ENCODE measurements at regions not wholly inside any gene's neighbourhood (a gene's known extent, or its start where the extent isn't known, plus 50 kb on each side); places are given as distances from the start of the nearest gene placed in this dataset.
"Not testable (repeated sequence)": the region's sequence is repeated elsewhere in the genome, so short reads cannot be mapped to it uniquely, and the experiment has no call there.

DNA sequence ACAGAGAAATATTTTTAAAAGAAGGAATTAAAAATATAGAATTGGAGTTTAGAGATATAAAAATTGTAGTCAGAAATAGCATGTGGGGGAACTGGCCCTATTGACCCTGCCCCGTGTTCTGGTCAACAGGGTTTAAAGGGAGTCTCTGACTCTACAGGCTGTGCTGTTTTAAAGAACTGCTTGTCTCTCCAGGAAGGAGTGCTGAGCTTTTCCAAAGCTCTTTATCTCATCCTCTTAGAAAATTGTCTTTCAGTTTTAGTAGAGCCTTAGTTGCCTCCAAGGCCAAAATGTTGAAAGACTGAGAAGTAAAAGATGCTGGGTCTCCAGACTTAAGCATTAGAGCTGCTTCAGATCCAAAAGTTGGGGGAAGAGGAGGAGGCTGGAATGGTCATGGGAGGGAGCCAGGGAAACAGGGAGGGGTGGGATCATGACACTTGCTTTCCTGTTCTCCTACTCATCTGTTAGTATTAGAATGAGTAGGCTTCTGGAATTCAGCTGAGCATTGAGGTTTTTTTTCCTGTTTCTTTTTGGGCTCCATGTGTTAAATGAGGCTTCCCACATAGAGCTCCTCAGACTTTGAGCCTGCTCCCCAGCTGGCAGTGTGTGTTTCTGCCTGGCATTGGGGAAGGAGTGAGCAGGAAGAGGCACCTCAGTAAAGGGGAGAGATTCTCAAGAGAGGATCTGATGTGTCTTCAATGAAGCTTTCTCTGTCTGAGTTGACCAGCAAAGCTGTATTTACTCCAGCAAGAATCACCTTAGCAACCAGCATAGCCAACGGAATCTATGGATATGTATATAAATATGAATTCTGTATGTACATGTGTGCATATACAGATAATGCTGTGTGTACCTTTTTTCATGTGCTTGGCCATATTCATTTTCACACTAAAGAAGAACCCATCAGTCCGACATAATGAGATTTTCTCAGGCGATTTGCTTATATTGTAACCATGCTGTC, 186.8 kb upstream of the FBXO11 start:
- Histone ChIP-seq H3K4me3 (ENCODE audit: insufficient read depth, low read depth, low read length, poor library complexity, severe bottlenecking) (no peak overlapping the region), H3K36me3 (ENCODE audit: control insufficient read depth, insufficient read depth, low read length) (no peaks in the 10 kb centered on the region), H3K9me3 (ENCODE audit: control insufficient read depth, low read length) (no peaks in the 10 kb centered on the region), H3K4me1 (ENCODE audit: control insufficient read depth, insufficient read depth, low read length, poor library complexity, severe bottlenecking) (no peaks in the 10 kb centered on the region), H3K27ac (ENCODE audit: insufficient read depth, low read length, poor library complexity, severe bottlenecking) (no peak overlapping the region), H3K27me3 (replicated peaks; ENCODE audit: control insufficient read depth, insufficient read depth, low read length, poor library complexity, severe bottlenecking) (no peaks in the 10 kb centered on the region)
- DNase-seq = no peak

DNA sequence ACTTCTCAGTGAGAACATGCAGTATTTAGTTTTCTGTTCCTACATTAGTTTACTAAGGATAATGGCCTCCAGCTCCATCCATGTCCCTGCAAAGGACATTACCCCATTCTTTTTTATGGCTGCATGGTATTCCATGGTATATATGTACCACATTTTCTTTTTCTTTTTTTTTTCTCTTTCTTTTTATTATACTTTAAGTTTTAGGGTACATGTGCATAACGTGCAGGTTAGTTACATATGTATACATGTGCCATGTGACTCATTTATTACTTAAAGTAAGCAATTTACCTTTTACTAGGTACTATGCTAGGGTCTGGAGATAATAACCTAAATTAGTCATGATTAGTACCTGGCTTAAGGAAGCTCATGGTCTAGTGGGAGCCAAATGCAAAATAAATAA, 190.5 kb upstream of the FBXO11 start:
- not testable (repeated sequence) for H3K4me3 ChIP-seq (ENCODE audit: insufficient read depth, low read depth, low read length, poor library complexity, severe bottlenecking); H3K27ac ChIP-seq (ENCODE audit: insufficient read depth, low read length, poor library complexity, severe bottlenecking); DNase-seq; H3K4me1 ChIP-seq (ENCODE audit: control insufficient read depth, insufficient read depth, low read length, poor library complexity, severe bottlenecking); H3K27me3 ChIP-seq (replicated peaks; ENCODE audit: control insufficient read depth, insufficient read depth, low read length, poor library complexity, severe bottlenecking); H3K36me3 ChIP-seq (ENCODE audit: control insufficient read depth, insufficient read depth, low read length); H3K9me3 ChIP-seq (ENCODE audit: control insufficient read depth, low read length)

- no peak overlapping the region for H3K27ac ChIP-seq (ENCODE audit: insufficient read depth, low read length, poor library complexity, severe bottlenecking)
- H3K4me1 ChIP-seq (ENCODE audit: control insufficient read depth, insufficient read depth, low read length, poor library complexity, severe bottlenecking) = no peaks in the 10 kb centered on the region
- no peaks in the 10 kb centered on the region for H3K36me3 ChIP-seq (ENCODE audit: control insufficient read depth, insufficient read depth, low read length)
- no peak overlapping the region for H3K4me3 ChIP-seq (ENCODE audit: insufficient read depth, low read depth, low read length, poor library complexity, severe bottlenecking)
- no peak for DNase-seq
- no peaks in the 10 kb centered on the region for H3K27me3 ChIP-seq (replicated peaks; ENCODE audit: control insufficient read depth, insufficient read depth, low read length, poor library complexity, severe bottlenecking)
- no peaks in the 10 kb centered on the region for H3K9me3 ChIP-seq (ENCODE audit: control insufficient read depth, low read length)
These were observed 192.2 kb upstream of the FBXO11 start for GRCh38 chr2:48098539-48098938.

GRCh38 chr2:48104418-48104817, 198.1 kb upstream of the FBXO11 start:
- no peaks in the 10 kb centered on the region for H3K27me3 ChIP-seq (replicated peaks; ENCODE audit: control insufficient read depth, insufficient read depth, low read length, poor library complexity, severe bottlenecking)
- no peak for DNase-seq
- no peaks in the 10 kb centered on the region for H3K9me3 ChIP-seq (ENCODE audit: control insufficient read depth, low read length)
- H3K4me1 ChIP-seq (ENCODE audit: control insufficient read depth, insufficient read depth, low read length, poor library complexity, severe bottlenecking) = peaks cover 5% of the 10 kb centered on the region
- no peak overlapping the region for H3K27ac ChIP-seq (ENCODE audit: insufficient read depth, low read length, poor library complexity, severe bottlenecking)
- no peaks in the 10 kb centered on the region for H3K36me3 ChIP-seq (ENCODE audit: control insufficient read depth, insufficient read depth, low read length)
- no peak overlapping the region for H3K4me3 ChIP-seq (ENCODE audit: insufficient read depth, low read depth, low read length, poor library complexity, severe bottlenecking)

- no peak overlapping the region for H3K27ac ChIP-seq (ENCODE audit: insufficient read depth, low read length, poor library complexity, severe bottlenecking)
- DNase-seq = no peak
- peaks cover 5% of the 10 kb centered on the region for H3K4me1 ChIP-seq (ENCODE audit: control insufficient read depth, insufficient read depth, low read length, poor library complexity, severe bottlenecking)
- no peaks in the 10 kb centered on the region for H3K9me3 ChIP-seq (ENCODE audit: control insufficient read depth, low read length)
- H3K4me3 ChIP-seq (ENCODE audit: insufficient read depth, low read depth, low read length, poor library complexity, severe bottlenecking) = no peak overlapping the region
- H3K36me3 ChIP-seq (ENCODE audit: control insufficient read depth, insufficient read depth, low read length) = no peaks in the 10 kb centered on the region
- H3K27me3 ChIP-seq (replicated peaks; ENCODE audit: control insufficient read depth, insufficient read depth, low read length, poor library complexity, severe bottlenecking) = no peaks in the 10 kb centered on the region
These were observed 199.6 kb upstream of the FBXO11 start for GRCh38 chr2:48105848-48106247.

DNA sequence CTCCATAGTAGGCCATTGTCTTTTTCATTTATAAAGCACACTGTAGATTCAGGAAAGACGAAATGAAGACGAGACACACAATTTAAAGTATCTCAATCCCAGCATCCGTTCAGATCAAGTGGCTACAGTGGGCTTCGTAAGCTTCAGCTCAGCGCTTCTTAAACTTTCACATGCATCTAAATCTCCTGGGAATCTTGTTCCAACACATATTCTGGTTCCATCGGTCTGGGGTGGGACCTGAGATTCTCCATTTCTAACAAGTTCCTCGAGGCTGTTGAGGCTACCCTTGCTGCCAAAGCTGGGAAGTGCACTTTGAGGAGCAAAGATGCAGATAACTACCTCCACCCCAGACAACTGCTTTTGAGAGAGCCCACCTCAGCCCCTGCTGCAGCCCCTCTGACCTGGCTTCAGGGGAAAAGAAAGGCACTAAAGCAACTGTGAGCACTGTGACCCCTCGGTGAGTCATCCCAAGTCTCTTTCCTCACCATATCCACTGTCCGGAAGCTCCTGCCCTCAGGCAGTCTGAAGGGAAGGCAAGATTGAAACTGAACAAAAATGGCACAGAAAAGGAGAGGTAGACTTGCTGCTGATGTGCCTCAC, 201.1 kb upstream of the FBXO11 start:
- H3K4me3 ChIP-seq (ENCODE audit: insufficient read depth, low read depth, low read length, poor library complexity, severe bottlenecking) = no peak overlapping the region
- H3K4me1 ChIP-seq (ENCODE audit: control insufficient read depth, insufficient read depth, low read length, poor library complexity, severe bottlenecking) = peaks cover 5% of the 10 kb centered on the region
- no peak for DNase-seq

DNA sequence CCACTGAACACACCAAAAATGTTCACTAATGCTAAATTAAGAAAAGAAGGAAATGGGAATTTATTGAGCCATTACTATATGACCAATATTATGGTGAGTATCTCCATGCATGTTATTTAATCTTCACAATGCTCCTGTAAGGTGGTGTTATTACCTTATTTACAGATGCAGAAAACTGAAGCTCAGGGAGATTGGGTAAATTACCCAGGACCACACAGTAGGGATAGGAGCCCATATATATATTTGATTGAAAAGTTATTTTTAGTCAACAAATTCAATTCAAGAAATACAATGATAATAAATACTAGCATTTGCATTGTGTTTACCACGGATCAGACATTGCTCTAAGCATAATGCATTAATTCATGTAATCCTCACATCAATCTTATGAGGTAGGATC, 202.2 kb upstream of the FBXO11 start:
- no peak overlapping the region for H3K27ac ChIP-seq (ENCODE audit: insufficient read depth, low read length, poor library complexity, severe bottlenecking)
- H3K36me3 ChIP-seq (ENCODE audit: control insufficient read depth, insufficient read depth, low read length) = no peaks in the 10 kb centered on the region
- DNase-seq = no peak
- H3K9me3 ChIP-seq (ENCODE audit: control insufficient read depth, low read length) = no peaks in the 10 kb centered on the region
- H3K27me3 ChIP-seq (replicated peaks; ENCODE audit: control insufficient read depth, insufficient read depth, low read length, poor library complexity, severe bottlenecking) = no peaks in the 10 kb centered on the region
- H3K4me1 ChIP-seq (ENCODE audit: control insufficient read depth, insufficient read depth, low read length, poor library complexity, severe bottlenecking) = peaks cover 5% of the 10 kb centered on the region
- H3K4me3 ChIP-seq (ENCODE audit: insufficient read depth, low read depth, low read length, poor library complexity, severe bottlenecking) = no peak overlapping the region

More for the DNA sequence above, 201.1 kb upstream of the FBXO11 start:
- Histone ChIP-seq H3K36me3 (ENCODE audit: control insufficient read depth, insufficient read depth, low read length) (no peaks in the 10 kb centered on the region), H3K27ac (ENCODE audit: insufficient read depth, low read length, poor library complexity, severe bottlenecking) (no peak overlapping the region), H3K27me3 (replicated peaks; ENCODE audit: control insufficient read depth, insufficient read depth, low read length, poor library complexity, severe bottlenecking) (no peaks in the 10 kb centered on the region), H3K9me3 (ENCODE audit: control insufficient read depth, low read length) (no peaks in the 10 kb centered on the region)

DNA sequence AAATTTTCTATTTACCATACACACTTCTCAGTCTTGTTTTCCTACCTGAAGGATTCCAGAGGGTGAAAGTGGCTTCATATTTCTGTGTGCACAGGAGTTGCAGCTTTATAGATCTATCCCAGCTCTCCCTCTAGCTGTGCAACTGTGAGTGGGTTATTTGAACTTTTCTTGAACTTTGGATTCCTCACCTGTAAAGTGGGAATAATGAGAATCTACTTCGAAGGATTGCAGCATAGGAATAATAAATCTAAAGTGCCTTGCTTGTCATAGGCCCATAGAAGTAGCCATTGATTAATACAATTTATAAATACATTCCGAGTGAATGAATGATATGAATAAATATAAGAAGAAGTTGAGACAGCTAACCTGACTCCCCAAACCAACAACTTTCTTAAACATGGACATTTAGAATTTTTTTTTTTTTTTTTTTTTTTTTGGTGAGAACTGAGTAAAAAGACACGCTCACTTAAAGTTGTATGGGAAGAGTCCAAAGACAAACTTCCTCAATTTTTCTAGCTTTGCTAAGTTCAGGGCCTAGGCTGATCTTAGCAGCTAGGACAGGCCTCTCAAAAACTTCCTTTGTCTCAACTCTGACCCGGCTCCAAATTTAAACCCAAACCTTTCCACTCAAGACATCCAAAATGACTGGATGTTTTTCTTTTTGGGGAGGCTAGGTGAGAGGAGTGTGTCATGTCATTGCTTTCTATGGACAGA, 203.3 kb upstream of the FBXO11 start:
- Histone ChIP-seq H3K9me3 (ENCODE audit: control insufficient read depth, low read length) (no peaks in the 10 kb centered on the region), H3K27ac (ENCODE audit: insufficient read depth, low read length, poor library complexity, severe bottlenecking) (no peak overlapping the region), H3K36me3 (ENCODE audit: control insufficient read depth, insufficient read depth, low read length) (no peaks in the 10 kb centered on the region), H3K27me3 (replicated peaks; ENCODE audit: control insufficient read depth, insufficient read depth, low read length, poor library complexity, severe bottlenecking) (no peaks in the 10 kb centered on the region), H3K4me1 (ENCODE audit: control insufficient read depth, insufficient read depth, low read length, poor library complexity, severe bottlenecking) (peaks cover 5% of the 10 kb centered on the region), H3K4me3 (ENCODE audit: insufficient read depth, low read depth, low read length, poor library complexity, severe bottlenecking) (no peak overlapping the region)
- DNase-seq = no peak

DNA sequence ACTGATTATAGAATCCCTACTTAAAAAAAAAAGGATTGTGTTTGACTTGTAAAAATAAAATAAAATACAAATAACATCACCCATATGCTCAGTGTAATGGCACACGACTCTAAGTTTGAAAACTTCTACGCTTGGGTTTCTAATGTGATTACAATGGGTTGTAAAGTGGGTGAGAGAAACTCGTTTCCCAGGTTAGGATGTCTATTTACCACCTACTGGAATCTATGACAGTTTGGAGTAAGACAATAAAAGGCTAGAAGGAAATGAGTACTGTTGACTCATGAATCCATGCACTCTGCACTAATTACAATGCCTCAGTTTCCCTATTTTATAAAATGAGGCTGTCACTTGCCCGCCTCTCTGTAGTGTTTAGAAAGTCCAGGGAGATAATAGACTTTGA, 204.0 kb upstream of the FOXN2 start:
- H3K9me3 ChIP-seq (ENCODE audit: control insufficient read depth, low read length) = no peaks in the 10 kb centered on the region
- H3K4me1 ChIP-seq (ENCODE audit: control insufficient read depth, insufficient read depth, low read length, poor library complexity, severe bottlenecking) = peaks cover 5% of the 10 kb centered on the region
- H3K4me3 ChIP-seq (ENCODE audit: insufficient read depth, low read depth, low read length, poor library complexity, severe bottlenecking) = no peak overlapping the region
- no peaks in the 10 kb centered on the region for H3K36me3 ChIP-seq (ENCODE audit: control insufficient read depth, insufficient read depth, low read length)
- no peaks in the 10 kb centered on the region for H3K27me3 ChIP-seq (replicated peaks; ENCODE audit: control insufficient read depth, insufficient read depth, low read length, poor library complexity, severe bottlenecking)
- H3K27ac ChIP-seq (ENCODE audit: insufficient read depth, low read length, poor library complexity, severe bottlenecking) = no peak overlapping the region
- no peak for DNase-seq

Data from effector memory CD4-positive, alpha-beta T cell (primary cell).